ENCODE measurements at regions not wholly inside any gene's neighbourhood (a gene's known extent, or its start where the extent isn't known, plus 50 kb on each side); places are given as distances from the start of the nearest gene placed in this dataset.
"Not testable (repeated sequence)": the region's sequence is repeated elsewhere in the genome, so short reads cannot be mapped to it uniquely, and the experiment has no call there.

DNA sequence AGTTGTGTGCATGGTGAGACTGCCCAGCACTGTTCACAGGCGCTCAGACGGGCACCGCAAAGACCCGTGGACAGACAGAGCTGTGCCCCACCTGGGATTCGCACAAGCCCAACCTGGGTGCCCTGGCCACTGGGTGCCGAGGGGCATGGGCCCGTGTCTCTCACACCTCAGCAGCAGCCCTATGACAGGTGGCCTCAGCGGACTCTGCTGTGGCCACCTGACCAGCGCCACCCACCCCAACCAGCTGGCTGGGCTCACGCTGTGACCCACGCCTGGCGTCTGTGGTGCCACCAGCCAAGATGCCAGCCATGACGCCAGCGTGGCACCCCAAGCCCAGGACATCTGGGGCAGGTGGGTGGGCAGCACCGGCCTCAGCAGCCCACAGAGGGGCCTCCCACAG is 129.3 kb downstream of the IGLL1 start:
- H3K27ac Mint-ChIP-seq; H3K4me1 Mint-ChIP-seq (ENCODE audit: low read depth in 2 of 2); H3K9me3 Mint-ChIP-seq; DNase-seq (ENCODE audit: low spot score); H3K27me3 Mint-ChIP-seq; H3K4me3 Mint-ChIP-seq: not testable (repeated sequence)
- H3K36me3 Mint-ChIP-seq: peaks cover 11% of the 10 kb centered on the region
- ATAC-seq: peak; percentile 34 to 37

DNA sequence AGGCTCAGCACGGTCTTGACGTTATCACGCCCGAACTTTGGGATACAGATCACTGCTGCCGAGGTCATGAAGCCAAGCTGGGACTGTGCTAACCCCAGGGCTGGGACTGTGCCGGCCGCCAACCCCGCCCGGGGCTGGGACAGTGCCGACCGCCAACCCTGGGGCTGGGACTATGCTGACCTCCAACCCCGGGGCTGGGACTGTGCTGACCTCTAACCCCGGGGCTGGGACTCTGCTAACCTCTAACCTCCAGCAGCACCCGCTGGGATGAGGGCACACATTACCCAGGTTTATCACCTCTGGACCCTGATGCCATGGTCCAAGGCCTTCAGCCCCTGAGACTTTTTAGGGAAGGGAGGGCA is 129.7 kb downstream of the IGLL1 start:
- peaks cover 11% of the 10 kb centered on the region for H3K36me3 Mint-ChIP-seq

DNA sequence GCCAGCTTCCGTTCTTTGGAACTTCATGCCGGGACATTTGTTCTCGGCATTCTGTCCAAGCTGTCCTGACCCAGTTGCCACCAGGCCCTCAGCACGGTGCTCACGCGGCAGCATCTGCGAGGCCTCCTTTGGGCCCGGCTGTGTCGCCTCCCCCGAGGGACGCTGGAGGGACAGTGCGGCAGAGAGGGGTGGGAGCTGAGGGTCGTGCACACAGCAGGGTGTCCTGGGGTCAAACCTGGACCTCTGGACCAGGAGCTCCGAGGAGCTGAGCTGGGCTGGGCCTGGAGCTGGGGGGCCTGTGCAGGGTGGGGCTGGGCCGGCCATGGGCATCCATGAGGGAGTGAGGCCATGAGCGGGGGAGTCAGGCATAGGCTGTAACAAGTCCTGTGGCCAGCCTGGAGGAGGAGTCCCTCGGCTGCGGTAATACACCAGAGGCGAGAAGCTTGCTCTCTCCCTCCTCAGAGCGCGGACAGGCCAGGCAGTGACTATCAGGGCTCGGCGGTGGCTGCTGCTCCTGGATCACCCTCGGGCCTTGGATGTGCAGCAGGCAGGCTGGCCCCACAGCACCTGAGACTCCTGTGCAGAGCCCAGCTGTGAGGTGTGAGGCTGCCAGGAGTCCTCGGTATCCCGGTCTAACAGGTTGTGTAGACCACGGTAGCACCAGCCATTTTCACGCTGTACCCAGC is 130.2 kb downstream of the IGLL1 start:
- H3K27me3 Mint-ChIP-seq; H3K4me1 Mint-ChIP-seq (ENCODE audit: low read depth in 2 of 2); H3K4me3 Mint-ChIP-seq; DNase-seq (ENCODE audit: low spot score); H3K27ac Mint-ChIP-seq; H3K9me3 Mint-ChIP-seq: not testable (repeated sequence)
- peaks cover 11% of the 10 kb centered on the region for H3K36me3 Mint-ChIP-seq
- peak; percentile 17 to 25 for ATAC-seq

More for the DNA sequence above, 129.7 kb downstream of the IGLL1 start:
- Mint-ChIP-seq H3K4me1 (ENCODE audit: low read depth in 2 of 2) (no peaks in the 10 kb centered on the region), H3K4me3 (no peak overlapping the region), H3K9me3 (peaks cover 9% of the 10 kb centered on the region), H3K27me3 (no peaks in the 10 kb centered on the region), H3K27ac (no peak overlapping the region)
- ATAC-seq: peak; percentile 48 to 52
- no peak for DNase-seq (ENCODE audit: low spot score)

DNA sequence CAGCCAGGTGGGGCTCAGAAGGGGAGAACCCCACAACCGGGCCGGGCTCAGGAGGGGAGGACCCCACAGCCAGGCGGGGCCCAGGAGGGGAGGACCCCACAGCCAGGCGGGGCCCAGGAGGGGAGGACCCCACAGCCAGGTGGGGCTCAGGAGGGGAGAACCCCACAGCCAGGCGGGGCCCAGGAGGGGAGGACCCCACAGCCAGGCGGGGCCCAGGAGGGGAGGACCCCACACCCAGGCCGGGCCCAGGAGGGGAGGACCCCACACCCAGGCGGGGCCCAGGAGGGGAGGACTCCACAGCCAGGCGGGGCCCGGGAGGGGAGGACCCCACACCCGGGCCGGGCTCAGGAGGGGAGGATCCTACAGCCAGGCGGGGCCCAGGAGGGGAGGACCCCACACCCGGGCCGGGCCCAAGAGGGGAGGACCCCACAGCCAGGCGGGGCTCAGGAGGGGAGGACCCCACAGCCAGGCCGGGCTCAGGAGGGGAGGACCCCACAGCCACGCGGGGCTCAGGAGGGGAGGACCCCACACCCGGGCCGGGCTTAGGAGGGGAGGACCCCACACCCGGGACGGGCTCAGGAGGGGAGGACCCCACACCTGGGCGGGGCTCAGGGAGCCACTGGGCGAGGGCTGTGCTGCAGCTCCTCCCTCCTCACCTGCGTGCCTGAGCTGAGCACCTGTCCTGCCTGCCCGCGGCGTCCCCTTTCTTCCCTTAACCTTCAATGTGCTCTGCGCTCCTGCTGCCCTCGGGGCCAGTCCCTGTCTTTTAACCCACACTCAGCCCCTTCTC is 131.4 kb downstream of the IGLL1 start:
- not testable (repeated sequence) for ATAC-seq; H3K27ac Mint-ChIP-seq; H3K4me3 Mint-ChIP-seq; H3K27me3 Mint-ChIP-seq; DNase-seq (ENCODE audit: low spot score); H3K9me3 Mint-ChIP-seq; H3K4me1 Mint-ChIP-seq (ENCODE audit: low read depth in 2 of 2)
- H3K36me3 Mint-ChIP-seq: peaks cover 11% of the 10 kb centered on the region

DNA sequence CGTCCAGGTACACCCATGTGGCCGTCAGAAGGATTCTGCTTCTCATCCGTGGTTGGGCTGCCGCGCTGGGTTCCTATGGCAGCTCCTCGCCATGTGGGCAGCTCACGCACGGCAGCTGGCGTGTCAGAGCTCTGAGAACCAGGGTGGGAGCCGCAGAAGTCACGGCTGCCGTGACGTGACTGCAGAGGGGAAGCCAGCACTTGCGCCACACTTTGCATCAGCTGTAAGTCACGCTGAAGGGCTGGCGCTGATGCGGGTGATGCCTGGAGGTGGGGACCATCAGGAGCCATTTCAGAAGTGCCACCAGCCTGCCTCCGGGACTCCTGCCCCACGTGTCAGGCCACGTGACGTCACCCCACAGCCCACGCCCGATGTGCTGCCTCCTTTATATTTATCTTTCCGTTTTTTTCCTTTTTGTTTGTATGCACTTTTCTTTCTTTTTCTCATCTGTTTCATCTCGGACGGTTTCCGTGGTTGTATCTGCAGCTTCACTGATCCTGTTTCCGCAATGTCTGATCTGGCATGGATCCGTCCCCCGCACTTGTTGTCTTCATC is 133.2 kb downstream of the IGLL1 start:
- DNase-seq (ENCODE audit: low spot score): no peak

DNA sequence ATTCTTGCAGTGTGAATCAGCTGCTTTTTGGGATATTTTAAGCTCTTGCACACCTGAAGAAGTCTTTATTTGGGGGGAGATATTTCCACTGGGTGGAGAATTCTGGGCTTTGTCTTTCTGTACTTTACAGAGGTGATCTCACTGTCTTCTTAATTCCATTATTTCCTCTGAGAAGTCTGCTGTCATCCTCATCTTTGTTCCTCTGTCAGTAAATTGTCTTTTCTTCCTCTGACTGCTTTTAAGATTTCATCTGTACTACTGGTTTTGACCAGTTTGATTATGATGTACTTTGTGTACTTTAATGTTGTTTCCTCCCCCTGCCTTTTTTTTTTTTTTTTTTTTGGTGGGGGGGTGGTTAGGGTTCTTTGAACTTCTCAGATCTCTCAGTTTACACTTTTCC is 133.9 kb downstream of the IGLL1 start:
- not testable (repeated sequence) for H3K4me3 Mint-ChIP-seq; ATAC-seq; H3K27ac Mint-ChIP-seq; H3K9me3 Mint-ChIP-seq; H3K4me1 Mint-ChIP-seq (ENCODE audit: low read depth in 2 of 2); DNase-seq (ENCODE audit: low spot score)
- Mint-ChIP-seq H3K27me3 (peaks cover 3 to 14% of the 10 kb centered on the region in 2 donors), H3K36me3 (peaks cover 11% of the 10 kb centered on the region)

More for the DNA sequence above, 133.2 kb downstream of the IGLL1 start:
- Mint-ChIP-seq H3K4me1 (ENCODE audit: low read depth in 2 of 2) (no peaks in the 10 kb centered on the region), H3K27me3 (peaks cover 3 to 11% of the 10 kb centered on the region in 2 donors), H3K9me3 (peaks cover 9% of the 10 kb centered on the region), H3K4me3 (no peak overlapping the region), H3K27ac (no peak overlapping the region), H3K36me3 (peaks cover 11% of the 10 kb centered on the region)
- no peak for ATAC-seq

DNA sequence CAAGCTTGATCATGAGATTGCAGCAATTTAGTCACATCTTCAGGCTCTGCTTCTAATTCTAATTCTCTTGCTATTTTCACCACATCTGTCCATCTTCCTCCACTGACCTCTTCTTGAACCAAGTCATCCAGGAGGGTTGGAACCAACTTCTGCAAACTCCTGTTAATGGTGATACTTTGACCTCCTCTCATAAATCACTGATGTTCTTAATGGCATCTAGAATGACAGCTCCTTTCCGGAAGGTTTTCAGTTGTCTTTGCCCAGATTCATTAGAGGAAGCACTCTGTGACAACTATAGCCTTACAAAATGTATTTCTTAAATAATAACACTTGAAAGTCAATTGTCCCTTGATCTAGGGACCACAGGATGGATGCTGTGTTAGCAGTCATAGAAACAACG is 136.2 kb downstream of the IGLL1 start:
- DNase-seq (ENCODE audit: low spot score); H3K9me3 Mint-ChIP-seq; H3K27ac Mint-ChIP-seq; H3K4me3 Mint-ChIP-seq; H3K4me1 Mint-ChIP-seq (ENCODE audit: low read depth in 2 of 2); ATAC-seq: not testable (repeated sequence)
- H3K36me3 Mint-ChIP-seq: peaks cover 11% of the 10 kb centered on the region
- peaks cover 6 to 14% of the 10 kb centered on the region in 2 donors for H3K27me3 Mint-ChIP-seq

DNA sequence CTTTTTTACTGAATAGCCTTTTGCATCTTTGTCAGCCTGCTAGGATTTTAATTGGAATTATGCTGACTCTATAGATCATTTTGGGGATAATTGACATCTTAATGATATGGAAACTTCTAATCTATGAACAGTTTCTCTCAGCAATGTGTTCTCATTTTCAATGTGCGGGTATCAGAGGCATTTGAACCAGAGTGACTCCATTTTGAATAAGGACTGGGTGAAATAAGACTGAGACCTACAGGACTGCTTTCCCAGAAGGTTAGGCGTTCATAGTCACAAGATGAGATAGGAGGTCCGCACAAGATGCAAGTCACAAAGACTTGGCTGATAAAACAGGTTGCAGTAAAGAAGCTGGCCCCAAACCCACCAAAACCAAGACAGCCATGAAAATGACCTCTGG is 140.5 kb downstream of the IGLL1 start:
- H3K9me3 Mint-ChIP-seq; H3K27ac Mint-ChIP-seq; H3K4me1 Mint-ChIP-seq (ENCODE audit: low read depth in 2 of 2); H3K36me3 Mint-ChIP-seq; H3K4me3 Mint-ChIP-seq; DNase-seq (ENCODE audit: low spot score); ATAC-seq: not testable (repeated sequence)
- H3K27me3 Mint-ChIP-seq: peaks cover 12 to 14% of the 10 kb centered on the region in 2 donors

DNA sequence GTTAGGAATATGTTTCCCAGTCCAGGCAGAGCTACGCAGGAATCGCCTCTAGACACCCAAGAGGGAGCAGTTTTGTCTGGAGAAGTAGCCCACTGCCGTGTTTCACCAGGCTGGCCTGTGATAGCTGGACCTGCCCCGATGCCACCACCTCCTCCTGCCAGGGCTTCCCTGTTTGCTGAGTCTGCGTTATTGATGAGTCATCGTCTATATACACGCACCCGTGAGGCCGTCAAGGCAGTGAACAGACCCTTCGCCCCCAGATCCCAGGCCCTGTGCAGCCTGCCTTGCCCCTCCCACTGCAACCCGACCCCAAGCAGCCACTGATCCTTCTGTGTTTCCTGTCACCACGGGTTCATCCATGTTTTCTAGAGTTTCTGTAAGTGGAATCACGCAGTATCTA is 141.9 kb downstream of the IGLL1 start:
- Mint-ChIP-seq H3K27me3 (peaks cover 12 to 14% of the 10 kb centered on the region in 2 donors), H3K4me3 (no peak overlapping the region), H3K9me3 (no peaks in the 10 kb centered on the region), H3K27ac (no peak overlapping the region), H3K36me3 (no peaks in the 10 kb centered on the region), H3K4me1 (ENCODE audit: low read depth in 2 of 2) (peaks cover 0 to 3% of the 10 kb centered on the region in 2 donors)
- DNase-seq (ENCODE audit: low spot score) (no peak), ATAC-seq (no peak)

DNA sequence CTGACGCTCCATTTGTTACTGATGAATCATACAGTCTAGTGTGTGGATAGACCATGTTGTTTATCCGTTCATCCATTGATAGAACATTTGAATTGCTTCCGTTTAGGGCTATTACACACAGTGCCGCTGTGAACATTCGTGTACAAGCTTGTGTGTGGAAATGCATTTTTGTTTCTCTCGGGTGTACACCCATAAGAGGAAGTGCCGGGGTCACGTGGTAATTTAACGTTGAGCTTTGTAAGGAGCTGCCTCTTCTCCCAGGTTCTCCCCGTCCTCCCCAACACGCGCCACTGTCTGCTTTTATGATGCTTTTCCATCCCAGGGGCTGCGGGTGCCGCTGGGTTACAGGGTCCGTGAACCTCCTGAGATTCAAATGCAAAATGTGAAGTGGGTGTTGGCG is 142.3 kb downstream of the IGLL1 start:
- Mint-ChIP-seq H3K4me3 (no peak overlapping the region), H3K4me1 (ENCODE audit: low read depth in 2 of 2) (peaks cover 0 to 6% of the 10 kb centered on the region in 2 donors), H3K27me3 (peaks cover 12% of the 10 kb centered on the region in 2 donors), H3K36me3 (no peaks in the 10 kb centered on the region), H3K27ac (no peak overlapping the region), H3K9me3 (no peaks in the 10 kb centered on the region)
- ATAC-seq (no peak), DNase-seq (ENCODE audit: low spot score) (no peak)

DNA sequence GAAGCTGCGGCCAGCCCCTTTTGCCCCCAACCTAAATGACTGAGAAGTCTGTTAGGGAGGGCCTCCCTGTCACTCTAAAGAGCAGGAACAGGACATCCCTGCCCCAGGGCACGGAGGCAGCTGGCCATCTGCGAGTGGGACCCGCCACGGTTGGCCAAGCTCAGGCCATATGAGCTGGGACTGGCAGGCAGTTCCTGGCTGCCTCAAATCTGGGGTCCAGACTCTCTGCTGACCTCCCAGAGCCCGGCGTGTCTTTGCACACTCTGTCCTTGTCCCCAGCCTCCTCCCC is 143.0 kb downstream of the IGLL1 start:
- not testable (repeated sequence) for H3K4me3 Mint-ChIP-seq; H3K9me3 Mint-ChIP-seq; H3K27me3 Mint-ChIP-seq; H3K4me1 Mint-ChIP-seq (ENCODE audit: low read depth in 2 of 2); H3K27ac Mint-ChIP-seq; H3K36me3 Mint-ChIP-seq; DNase-seq (ENCODE audit: low spot score)
- peak in 1 of 2 donors; percentile 16 for ATAC-seq

DNA sequence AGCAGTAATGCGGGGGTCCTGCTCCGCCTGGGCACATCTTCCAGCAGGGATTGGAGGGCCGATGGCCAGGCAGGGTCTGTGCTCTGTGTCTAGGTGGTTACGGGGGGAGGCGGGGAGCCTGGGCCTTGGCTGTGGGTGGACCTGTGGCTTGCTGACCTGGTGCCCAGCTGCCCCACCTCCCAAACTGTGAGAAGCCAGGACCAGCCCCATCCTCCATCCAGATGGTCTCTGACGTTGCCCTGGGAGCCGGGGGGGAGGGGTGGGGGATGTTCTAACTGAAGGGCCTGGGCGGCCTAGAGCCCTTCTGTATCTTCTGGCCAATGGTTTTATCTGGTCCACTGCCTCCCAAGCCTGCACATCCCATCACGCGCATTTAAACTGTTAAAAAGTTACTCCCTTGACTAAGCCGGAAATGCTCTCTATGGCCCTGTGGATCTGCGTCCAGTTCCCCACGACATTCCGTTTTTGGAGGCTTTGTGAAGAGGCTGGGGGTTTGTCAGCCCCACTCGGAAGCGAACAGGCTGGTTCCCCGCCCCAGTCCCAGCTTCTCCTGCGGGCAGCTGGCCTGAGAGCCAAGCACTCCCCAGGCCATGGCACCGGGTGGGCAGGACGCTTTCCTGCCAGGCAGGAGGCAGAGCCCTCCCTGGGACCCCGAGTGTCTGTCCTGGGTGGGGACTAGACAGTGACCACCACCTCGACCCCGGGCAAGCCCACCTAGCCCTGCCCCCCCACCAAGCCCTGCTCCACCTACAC is 143.6 kb downstream of the IGLL1 start:
- not testable (repeated sequence) for DNase-seq (ENCODE audit: low spot score); H3K4me1 Mint-ChIP-seq (ENCODE audit: low read depth in 2 of 2); H3K36me3 Mint-ChIP-seq; H3K27ac Mint-ChIP-seq; H3K9me3 Mint-ChIP-seq; H3K4me3 Mint-ChIP-seq
- ATAC-seq: peak in 1 of 2 donors; percentile 8
- peaks cover 0 to 12% of the 10 kb centered on the region in 2 donors for H3K27me3 Mint-ChIP-seq

DNA sequence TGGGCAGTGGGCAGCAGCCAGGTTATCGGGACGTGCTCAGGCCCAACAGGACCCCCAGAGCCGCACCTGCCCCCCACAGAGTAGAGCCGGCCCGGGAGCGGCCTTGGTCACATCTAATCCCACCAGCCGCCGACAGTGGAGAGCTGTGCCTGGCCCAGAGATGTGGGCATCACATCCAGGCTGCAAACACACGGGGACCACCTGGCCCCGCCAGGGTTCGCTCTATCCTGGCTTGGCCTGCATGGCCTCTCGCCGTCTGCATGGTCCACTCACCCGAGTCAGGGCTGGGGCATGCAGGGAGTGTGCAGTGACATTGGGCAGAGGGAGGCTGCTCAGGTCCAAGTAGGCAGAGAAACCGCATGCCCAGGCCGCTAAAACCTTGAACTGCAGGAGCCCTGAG is 144.9 kb downstream of the IGLL1 start:
- DNase-seq (ENCODE audit: low spot score); H3K4me3 Mint-ChIP-seq; ATAC-seq; H3K27ac Mint-ChIP-seq; H3K36me3 Mint-ChIP-seq; H3K9me3 Mint-ChIP-seq: not testable (repeated sequence)
- H3K27me3 Mint-ChIP-seq: peaks cover 0 to 10% of the 10 kb centered on the region in 2 donors
- peaks cover 0 to 11% of the 10 kb centered on the region in 2 donors for H3K4me1 Mint-ChIP-seq (ENCODE audit: low read depth in 2 of 2)

Data from natural killer cell treated with Interleukin-12 subunit alpha and Interleukin-12 subunit beta and Interleukin-15 and Interleukin-18, amount 100 ng/mL, for 72 hours (primary cell).